GM21360 (cell line): ENCODE measurements at regions not wholly inside any gene's neighbourhood (a gene's known extent, or its start where the extent isn't known, plus 50 kb on each side); places are given as distances from the start of the nearest gene placed in this dataset.
"Not testable (repeated sequence)": the region's sequence is repeated elsewhere in the genome, so short reads cannot be mapped to it uniquely, and the experiment has no call there.

Experiments
- ATAC-seq: cut with Tn5 transposase; IDR thresholded peaks from one replicate; pipeline ENCODE4 v1.9.1; 2021; ENCODE audit warnings: mild to moderate bottlenecking, moderate library complexity; ENCODE audit not compliant: unreplicated experiment

GRCh38 chr15:96046620-96047240 is 283.8 kb upstream of the NR2F2 start:
- ATAC-seq = no peak

GRCh38 chr15:96047255-96047931 is 283.1 kb upstream of the NR2F2 start:
- ATAC-seq = no peak

- ATAC-seq = no peak
These were observed 281.2 kb upstream of the NR2F2 start for GRCh38 chr15:96049323-96049722.

GRCh38 chr15:96049766-96050165 is 280.7 kb upstream of the NR2F2 start:
- ATAC-seq = no peak

GRCh38 chr15:96051598-96051997 is 278.9 kb upstream of the NR2F2 start:
- no peak for ATAC-seq

GRCh38 chr15:96052154-96052553 is 278.3 kb upstream of the NR2F2 start:
- no peak for ATAC-seq

- no peak for ATAC-seq
These were observed 277.9 kb upstream of the NR2F2 start for GRCh38 chr15:96052572-96053030.

- ATAC-seq = no peak
These were observed 277.3 kb upstream of the NR2F2 start for GRCh38 chr15:96053031-96053780.

GRCh38 chr15:96053781-96054428 is 276.6 kb upstream of the NR2F2 start:
- ATAC-seq = no peak

- ATAC-seq = no peak
These were observed 275.9 kb upstream of the NR2F2 start for GRCh38 chr15:96054621-96055020.

- ATAC-seq = peak; percentile 89
These were observed 272.2 kb upstream of the NR2F2 start for GRCh38 chr15:96058103-96058851.

- ATAC-seq = not testable (repeated sequence)
These were observed 271.7 kb upstream of the NR2F2 start for GRCh38 chr15:96058852-96059103.

- not testable (repeated sequence) for ATAC-seq
These were observed 269.9 kb upstream of the NR2F2 start for GRCh38 chr15:96060591-96060990.

GRCh38 chr15:96064351-96064756 is 266.1 kb upstream of the NR2F2 start:
- no peak for ATAC-seq

- no peak for ATAC-seq
These were observed 264.4 kb upstream of the NR2F2 start for GRCh38 chr15:96066126-96066525.

GRCh38 chr15:96066852-96067495 is 263.5 kb upstream of the NR2F2 start:
- peak; percentile 61 for ATAC-seq

- ATAC-seq = no peak
These were observed 262.8 kb upstream of the NR2F2 start for GRCh38 chr15:96067677-96068076.

GRCh38 chr15:96068897-96069296 is 261.6 kb upstream of the NR2F2 start:
- no peak for ATAC-seq

GRCh38 chr15:96070636-96071035 is 259.9 kb upstream of the NR2F2 start:
- no peak for ATAC-seq

GRCh38 chr15:96072821-96073220 is 257.7 kb upstream of the NR2F2 start:
- ATAC-seq = no peak
